ENCODE measurements at regions not wholly inside any gene's neighbourhood (a gene's known extent, or its start where the extent isn't known, plus 50 kb on each side); places are given as distances from the start of the nearest gene placed in this dataset. TPM values are rescaled to one million over a fixed set of nuclear protein-coding genes. Genes with fewer than 3 reads are reported as not detected.

GRCh38 chr3:63199606-63200005 lies 78.5 kb upstream of the SYNPR start:
- no peaks in the 10 kb centered on the region for H3K79me2 ChIP-seq (ENCODE audit: control insufficient read depth, insufficient read depth, low read length)
- H3K4me1 ChIP-seq (ENCODE audit: control insufficient read depth, low read depth, low read length), result no peaks in the 10 kb centered on the region
- no peak overlapping the region for H3K4me3 ChIP-seq (ENCODE audit: low read length)
- no peak overlapping the region for H3K23ac ChIP-seq (ENCODE audit: low read length)
- no peak overlapping the region for H3K4ac ChIP-seq (ENCODE audit: low read depth, low read length)
- no peak overlapping the region for H3K9ac ChIP-seq (ENCODE audit: low read length)
- no peak overlapping the region for H2BK5ac ChIP-seq (ENCODE audit: low read length)
- H3K79me1 ChIP-seq (ENCODE audit: low read length), result no peaks in the 10 kb centered on the region
- no peak overlapping the region for H2BK15ac ChIP-seq (replicated peaks; ENCODE audit: low read depth)
- H3K56ac ChIP-seq (ENCODE audit: low read length), result no peak overlapping the region
- no peak overlapping the region for H2BK120ac ChIP-seq (ENCODE audit: low read depth, low read length)
- DNase-seq, result peak; percentile 55
- H3K36me3 ChIP-seq (ENCODE audit: control insufficient read depth, insufficient read depth, low read length), result no peaks in the 10 kb centered on the region
- no peak overlapping the region for H3K4me2 ChIP-seq (ENCODE audit: low read length)
- H2AK5ac ChIP-seq (ENCODE audit: low read length), result no peak overlapping the region
- no peak overlapping the region for H4K8ac ChIP-seq (ENCODE audit: low read depth, low read length)
- WGBS (ENCODE audit: extremely low coverage, insufficient coverage, low lambda C conversion rate), result no CpG with 5 or more reads among the region's 2 CpGs
- no peak overlapping the region for H3K27ac ChIP-seq (ENCODE audit: low read depth, low read length)
- no peak overlapping the region for H4K5ac ChIP-seq (ENCODE audit: low read length)
- no peak overlapping the region for H3K18ac ChIP-seq (ENCODE audit: low read length)
- H3K27me3 ChIP-seq (ENCODE audit: insufficient read depth, low read length, poor library complexity), result no peaks in the 10 kb centered on the region

DNA sequence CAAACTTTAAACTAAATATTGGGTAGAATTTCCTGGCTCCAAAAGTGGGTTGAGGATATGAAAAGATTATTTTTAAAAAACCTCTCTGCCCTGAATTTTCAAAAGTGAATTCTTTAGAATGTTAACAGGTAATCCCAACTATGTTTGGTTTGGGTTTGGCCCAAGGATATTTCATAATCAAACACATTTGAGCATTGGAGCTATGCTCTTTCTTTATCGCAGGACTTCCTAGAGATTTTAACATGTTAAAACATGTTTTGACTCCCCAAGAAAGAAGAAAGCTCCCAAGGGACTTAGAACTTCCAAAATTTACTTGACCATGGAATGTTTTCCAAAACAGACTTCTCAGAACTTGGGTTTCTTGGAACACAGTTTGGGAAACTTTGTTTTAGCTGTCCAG lies 75.6 kb upstream of the SYNPR start:
- no peak overlapping the region for H2BK5ac ChIP-seq (ENCODE audit: low read length)
- no peaks in the 10 kb centered on the region for H3K79me1 ChIP-seq (ENCODE audit: low read length)
- no peak overlapping the region for H3K27ac ChIP-seq (ENCODE audit: low read depth, low read length)
- no peaks in the 10 kb centered on the region for H3K79me2 ChIP-seq (ENCODE audit: control insufficient read depth, insufficient read depth, low read length)
- no peak overlapping the region for H2BK15ac ChIP-seq (replicated peaks; ENCODE audit: low read depth)
- H3K9ac ChIP-seq (ENCODE audit: low read length), result no peak overlapping the region
- H2AK5ac ChIP-seq (ENCODE audit: low read length), result no peak overlapping the region
- H3K56ac ChIP-seq (ENCODE audit: low read length), result no peak overlapping the region
- WGBS (ENCODE audit: extremely low coverage, insufficient coverage, low lambda C conversion rate), result no CpG with 5 or more reads among the region's 1 CpG
- no peak overlapping the region for H3K4me2 ChIP-seq (ENCODE audit: low read length)
- H3K27me3 ChIP-seq (ENCODE audit: insufficient read depth, low read length, poor library complexity), result no peaks in the 10 kb centered on the region
- no peaks in the 10 kb centered on the region for H3K36me3 ChIP-seq (ENCODE audit: control insufficient read depth, insufficient read depth, low read length)
- no peak overlapping the region for H3K4me3 ChIP-seq (ENCODE audit: low read length)
- no peak overlapping the region for H4K8ac ChIP-seq (ENCODE audit: low read depth, low read length)
- no peak overlapping the region for H3K4ac ChIP-seq (ENCODE audit: low read depth, low read length)
- no peak for DNase-seq
- H3K4me1 ChIP-seq (ENCODE audit: control insufficient read depth, low read depth, low read length), result no peaks in the 10 kb centered on the region
- H3K23ac ChIP-seq (ENCODE audit: low read length), result no peak overlapping the region
- no peak overlapping the region for H3K18ac ChIP-seq (ENCODE audit: low read length)
- no peak overlapping the region for H2BK120ac ChIP-seq (ENCODE audit: low read depth, low read length)
- no peak overlapping the region for H4K5ac ChIP-seq (ENCODE audit: low read length)

DNA sequence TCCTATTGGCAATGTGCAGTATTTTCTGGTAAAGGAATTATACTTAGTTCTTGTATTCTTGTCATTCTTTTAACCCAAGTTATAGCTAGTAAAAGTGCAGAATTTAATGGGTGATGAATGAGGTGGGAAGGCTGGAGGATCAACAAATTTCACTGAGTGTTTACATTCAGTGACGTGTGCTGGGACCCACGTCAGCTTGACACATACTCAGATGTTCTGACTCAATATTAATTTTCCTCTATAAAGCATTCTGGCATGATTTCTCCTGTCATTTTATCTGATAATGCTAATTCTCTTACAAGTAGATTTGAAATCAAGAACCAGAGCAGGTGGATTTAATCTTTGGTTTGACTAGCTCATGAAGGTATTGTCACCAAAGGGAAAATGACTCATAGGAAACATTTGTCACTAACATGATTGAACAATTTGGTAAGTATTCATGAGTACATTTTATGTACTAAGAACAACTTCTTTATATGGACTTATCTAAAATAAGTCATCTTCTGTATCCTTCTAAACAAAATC lies 71.0 kb upstream of the SYNPR start:
- Histone ChIP-seq H2BK120ac (ENCODE audit: low read depth, low read length) (no peak overlapping the region), H3K4ac (ENCODE audit: low read depth, low read length) (no peak overlapping the region), H3K18ac (ENCODE audit: low read length) (no peak overlapping the region), H3K27ac (ENCODE audit: low read depth, low read length) (no peak overlapping the region), H3K4me3 (ENCODE audit: low read length) (no peak overlapping the region), H2BK5ac (ENCODE audit: low read length) (no peak overlapping the region), H3K4me2 (ENCODE audit: low read length) (no peak overlapping the region), H3K27me3 (ENCODE audit: insufficient read depth, low read length, poor library complexity) (no peaks in the 10 kb centered on the region), H2BK15ac (replicated peaks; ENCODE audit: low read depth) (no peak overlapping the region), H3K56ac (ENCODE audit: low read length) (no peak overlapping the region), H4K8ac (ENCODE audit: low read depth, low read length) (no peak overlapping the region), H2AK5ac (ENCODE audit: low read length) (no peak overlapping the region), H3K79me2 (ENCODE audit: control insufficient read depth, insufficient read depth, low read length) (no peaks in the 10 kb centered on the region), H3K23ac (ENCODE audit: low read length) (no peak overlapping the region), H4K5ac (ENCODE audit: low read length) (no peak overlapping the region), H3K36me3 (ENCODE audit: control insufficient read depth, insufficient read depth, low read length) (no peaks in the 10 kb centered on the region), H3K79me1 (ENCODE audit: low read length) (no peaks in the 10 kb centered on the region), H3K9ac (ENCODE audit: low read length) (no peak overlapping the region), H3K4me1 (ENCODE audit: control insufficient read depth, low read depth, low read length) (no peaks in the 10 kb centered on the region)
- WGBS (ENCODE audit: extremely low coverage, insufficient coverage, low lambda C conversion rate), result no CpG with 5 or more reads among the region's 2 CpGs
- DNase-seq, result no peak

GRCh38 chr3:63228087-63228486 lies 50.0 kb upstream of the SYNPR start:
- Histone ChIP-seq H3K9ac (ENCODE audit: low read length) (no peak overlapping the region), H2BK15ac (replicated peaks; ENCODE audit: low read depth) (no peak overlapping the region), H2BK120ac (ENCODE audit: low read depth, low read length) (no peak overlapping the region), H3K27me3 (ENCODE audit: insufficient read depth, low read length, poor library complexity) (no peaks in the 10 kb centered on the region), H3K36me3 (ENCODE audit: control insufficient read depth, insufficient read depth, low read length) (no peaks in the 10 kb centered on the region), H3K18ac (ENCODE audit: low read length) (no peak overlapping the region), H3K27ac (ENCODE audit: low read depth, low read length) (no peak overlapping the region), H3K4ac (ENCODE audit: low read depth, low read length) (no peak overlapping the region), H2BK5ac (ENCODE audit: low read length) (no peak overlapping the region), H3K79me1 (ENCODE audit: low read length) (no peaks in the 10 kb centered on the region), H3K79me2 (ENCODE audit: control insufficient read depth, insufficient read depth, low read length) (no peaks in the 10 kb centered on the region), H4K8ac (ENCODE audit: low read depth, low read length) (no peak overlapping the region), H3K4me1 (ENCODE audit: control insufficient read depth, low read depth, low read length) (peaks cover 5% of the 10 kb centered on the region), H3K4me2 (ENCODE audit: low read length) (no peak overlapping the region), H3K4me3 (ENCODE audit: low read length) (no peak overlapping the region), H3K56ac (ENCODE audit: low read length) (no peak overlapping the region), H3K23ac (ENCODE audit: low read length) (no peak overlapping the region), H2AK5ac (ENCODE audit: low read length) (no peak overlapping the region), H4K5ac (ENCODE audit: low read length) (no peak overlapping the region)
- DNase-seq, result peak; percentile 69
- WGBS (ENCODE audit: extremely low coverage, insufficient coverage, low lambda C conversion rate), result no CpG with 5 or more reads among the region's 1 CpG

Small RNA genes in the stretch of these regions (small RNA-seq; reads per million reads assigned to genes)
- not detected for gene UBL5P3 (ENCODE audit: insufficient read depth)

Data from mesendoderm (in vitro differentiated cells).